NCI-H1105 (cell line): ENCODE measurements at regions not wholly inside any gene's neighbourhood (a gene's known extent, or its start where the extent isn't known, plus 50 kb on each side); places are given as distances from the start of the nearest gene placed in this dataset.

Experiments
- DNase-seq: peaks from one replicate; lab custom pipeline; 2025; lab: John Stamatoyannopoulos, UW

DNA sequence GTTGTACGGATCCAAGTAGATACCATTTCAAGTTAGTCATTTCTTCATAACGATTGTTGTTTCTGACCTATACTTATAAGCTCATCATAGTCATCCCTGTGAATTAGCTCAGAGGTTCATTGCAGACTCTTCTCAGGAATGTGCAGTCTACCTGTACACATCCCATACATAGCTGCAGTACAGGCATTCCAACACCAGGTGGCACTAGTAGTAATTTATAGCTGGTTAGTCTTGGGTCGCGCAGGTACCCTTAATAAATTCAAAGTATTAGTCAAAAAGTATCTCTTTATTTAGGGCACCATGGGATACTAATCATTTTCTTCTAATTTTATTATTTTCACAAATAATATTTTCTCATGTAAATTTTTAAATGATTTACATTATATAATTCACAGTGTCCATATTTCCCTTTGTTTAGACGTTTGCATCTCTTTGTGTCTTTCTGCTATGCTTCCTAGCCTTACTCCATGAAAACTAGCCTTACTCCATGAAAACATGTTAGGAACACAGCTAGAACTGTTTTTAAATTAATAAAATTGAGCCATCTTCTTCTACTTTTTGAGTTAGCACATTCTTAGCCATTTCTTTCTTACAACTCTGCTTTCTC is 128.6 kb upstream of the FAM83B start:
- DNase-seq, result peak; percentile 73

DNA sequence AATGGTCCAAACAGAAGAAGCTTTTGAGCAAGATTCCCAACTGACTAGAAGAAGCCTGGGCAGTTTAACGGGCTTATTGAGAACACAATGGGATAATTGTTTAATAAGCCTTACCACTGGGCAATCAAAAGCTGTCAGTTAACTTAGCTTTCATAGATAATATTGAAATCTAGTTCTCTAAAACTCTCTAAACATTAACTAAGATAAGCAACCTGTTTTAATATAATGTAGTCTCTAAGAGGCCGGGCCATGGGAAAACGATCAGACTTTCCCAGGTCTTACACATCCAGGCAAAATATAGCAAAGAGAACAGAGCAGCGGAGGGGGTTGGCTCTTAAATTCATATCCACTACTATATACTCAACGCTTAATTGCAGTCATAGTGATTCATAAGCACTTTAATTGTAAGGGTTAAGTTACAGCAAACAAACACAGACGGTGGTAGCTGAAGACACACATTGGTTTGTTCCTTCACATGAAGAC is 128.0 kb upstream of the FAM83B start:
- DNase-seq, result peak; percentile 92

DNA sequence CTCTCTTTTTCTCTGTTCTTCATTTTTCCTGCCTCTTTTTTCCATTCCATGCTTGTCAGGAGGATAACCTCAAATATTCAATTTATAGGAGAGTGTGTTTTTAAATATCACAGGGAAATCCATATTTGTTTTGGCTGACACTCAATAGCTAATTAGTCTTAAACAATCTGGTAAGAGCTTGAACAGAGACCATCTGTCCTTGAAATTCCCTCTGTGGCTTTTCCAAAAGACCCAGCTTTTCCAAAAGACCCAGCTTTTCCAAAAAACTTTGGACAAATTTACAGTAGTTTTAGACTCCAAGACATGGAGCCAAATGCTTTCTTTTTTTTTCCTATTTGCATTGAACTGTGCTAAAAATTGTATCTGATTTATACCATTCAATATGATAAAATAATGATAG is 127.4 kb upstream of the FAM83B start:
- DNase-seq, result peak; percentile 85

DNA sequence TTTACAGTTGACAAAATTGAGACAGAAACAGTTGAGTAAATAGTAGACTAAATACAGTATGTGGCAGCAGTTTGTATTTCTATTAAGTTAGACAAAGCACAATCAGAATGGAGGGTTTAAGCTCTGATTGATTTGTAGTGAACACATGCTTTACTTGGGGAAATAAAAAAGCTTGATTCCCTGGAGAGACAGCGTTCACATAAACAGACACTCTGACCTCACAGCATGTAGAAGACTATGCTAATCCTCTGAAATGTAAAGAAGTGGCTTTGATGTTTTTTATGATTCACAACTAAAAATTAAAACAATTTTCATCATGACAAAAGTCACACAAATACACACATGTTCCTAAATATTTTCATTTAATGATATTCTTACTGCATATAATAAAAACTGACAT is 126.9 kb upstream of the FAM83B start:
- peak; percentile 10 for DNase-seq

DNA sequence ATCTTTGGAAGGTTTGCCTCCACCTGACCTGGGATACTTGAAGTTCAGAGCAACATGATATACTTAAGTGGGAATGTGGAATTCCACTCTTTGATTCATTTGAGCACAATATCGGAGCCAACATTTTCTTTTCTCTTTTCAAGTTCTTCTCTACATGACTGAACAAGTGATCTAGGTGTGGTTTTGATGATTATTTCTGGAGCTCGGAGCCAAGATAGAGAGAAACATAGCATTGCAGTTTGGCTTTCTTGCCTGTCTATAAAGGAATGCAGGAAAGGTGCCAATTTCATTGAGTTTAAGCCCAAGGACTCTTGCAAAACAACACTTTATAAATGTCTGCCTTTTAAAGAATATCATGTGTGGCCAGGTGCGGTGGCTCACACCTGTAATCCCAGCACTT is 124.2 kb upstream of the FAM83B start:
- no peak for DNase-seq

DNA sequence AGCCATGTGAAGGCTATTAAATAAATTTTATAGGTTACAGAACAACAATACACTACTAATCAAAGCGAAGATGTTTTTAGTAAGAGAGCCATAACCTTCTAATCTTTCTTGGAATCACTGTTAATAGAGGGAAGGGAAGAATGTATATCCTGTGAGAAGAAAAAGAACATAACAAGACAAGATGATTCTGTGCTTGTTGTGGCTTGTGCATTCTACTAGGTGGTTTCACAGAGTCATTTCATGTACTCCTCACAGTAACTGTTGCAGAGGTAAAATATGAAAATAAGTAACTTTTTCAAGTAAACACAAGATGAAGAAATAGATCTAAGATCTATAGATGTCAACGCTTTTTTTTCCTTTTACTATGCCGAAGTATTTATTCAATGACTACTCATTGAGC is 116.9 kb upstream of the FAM83B start:
- DNase-seq, result no peak

DNA sequence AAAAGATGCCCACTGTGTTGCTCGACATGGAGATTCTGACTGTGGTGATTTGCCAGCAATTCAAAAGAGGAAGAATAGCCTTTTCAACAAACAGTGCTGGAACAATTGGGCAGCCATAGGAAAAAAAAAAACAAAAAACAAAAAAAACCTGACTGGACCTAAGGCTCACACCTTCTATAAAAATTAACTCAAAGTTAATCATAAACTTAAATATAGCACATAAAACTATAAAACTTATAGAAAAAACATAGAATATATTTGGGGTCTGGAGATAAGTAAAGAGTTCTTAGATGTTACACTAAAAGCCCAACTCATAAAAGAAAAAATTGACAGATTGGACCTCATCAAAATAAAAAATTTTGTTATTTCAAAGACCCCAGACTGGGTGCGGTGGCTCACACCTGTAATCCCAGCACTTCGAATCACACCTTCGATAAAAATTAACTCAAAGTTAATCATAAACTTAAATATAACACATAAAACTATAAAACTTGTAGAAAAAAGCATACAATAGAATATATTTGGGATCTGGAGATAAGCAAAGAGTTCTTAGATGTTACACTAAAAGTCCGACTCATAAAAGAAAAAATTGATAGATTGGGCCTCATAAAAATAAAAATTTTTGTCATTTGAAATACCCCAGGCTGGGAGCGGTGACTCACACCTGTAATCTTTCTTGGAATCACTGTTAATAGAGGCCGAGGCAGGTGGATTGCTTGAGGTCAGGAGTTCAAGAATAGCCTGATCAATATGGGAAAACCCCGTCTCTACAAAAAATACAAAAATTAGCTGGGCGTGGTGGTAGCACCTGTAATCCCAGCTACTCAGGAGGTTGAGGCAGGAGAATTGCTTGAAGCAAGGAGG is 115.6 kb upstream of the FAM83B start:
- no peak for DNase-seq

DNA sequence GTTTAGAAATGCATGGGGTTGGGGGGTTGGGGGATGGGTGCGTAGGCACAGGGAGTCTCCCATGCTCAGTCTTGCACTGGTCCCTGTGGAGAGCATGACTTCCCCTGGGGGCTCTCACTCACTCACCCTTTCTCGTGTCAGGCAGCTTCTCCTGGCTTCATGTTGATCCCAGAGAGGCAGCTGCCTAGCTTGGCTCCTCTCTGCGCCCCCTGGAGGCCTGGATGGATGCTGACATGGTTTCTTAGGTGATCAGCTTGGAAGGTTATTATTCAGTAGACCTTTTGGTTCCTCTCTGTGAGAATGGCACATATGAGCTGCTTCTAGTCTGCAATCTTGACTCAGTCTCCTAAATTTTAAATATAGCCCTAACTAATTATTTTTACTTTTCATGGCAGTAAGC is 109.3 kb upstream of the FAM83B start:
- DNase-seq, result no peak

DNA sequence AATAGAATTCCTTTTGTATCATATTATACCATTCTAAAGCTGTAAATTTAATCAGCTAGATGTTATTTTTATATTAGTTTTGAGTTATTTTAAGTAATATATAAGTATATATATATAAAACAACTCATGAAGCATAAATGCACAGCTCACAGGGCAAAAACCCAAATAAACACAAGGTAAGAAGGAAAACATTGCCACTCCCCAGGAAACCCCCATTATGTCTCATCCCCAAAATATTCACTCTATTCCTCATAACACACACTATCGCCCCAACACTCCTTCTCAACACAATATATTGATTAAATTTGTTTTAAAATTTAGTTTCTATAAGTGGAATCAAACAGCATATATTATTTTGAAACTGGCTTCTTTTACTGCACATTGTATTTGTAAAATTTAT is 98.6 kb upstream of the FAM83B start:
- no peak for DNase-seq

DNA sequence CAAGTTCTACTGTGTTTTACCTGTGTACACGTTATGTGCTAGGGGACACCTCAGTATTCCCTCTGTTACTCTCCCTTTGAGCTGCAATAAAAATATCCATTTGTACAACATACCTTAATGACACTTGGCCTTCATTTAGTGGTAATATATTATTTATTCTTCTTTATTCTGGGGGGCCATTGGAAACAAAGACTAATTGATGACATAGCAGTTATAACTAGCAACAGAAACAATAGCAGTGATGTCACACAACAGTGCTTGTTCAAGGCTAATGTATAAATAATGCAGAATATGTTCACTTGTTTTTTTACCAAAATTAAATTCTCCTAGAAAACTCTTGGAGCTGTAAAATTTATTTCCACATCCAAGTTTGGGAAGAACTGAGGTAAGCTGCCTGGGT is 92.2 kb upstream of the FAM83B start:
- no peak for DNase-seq

DNA sequence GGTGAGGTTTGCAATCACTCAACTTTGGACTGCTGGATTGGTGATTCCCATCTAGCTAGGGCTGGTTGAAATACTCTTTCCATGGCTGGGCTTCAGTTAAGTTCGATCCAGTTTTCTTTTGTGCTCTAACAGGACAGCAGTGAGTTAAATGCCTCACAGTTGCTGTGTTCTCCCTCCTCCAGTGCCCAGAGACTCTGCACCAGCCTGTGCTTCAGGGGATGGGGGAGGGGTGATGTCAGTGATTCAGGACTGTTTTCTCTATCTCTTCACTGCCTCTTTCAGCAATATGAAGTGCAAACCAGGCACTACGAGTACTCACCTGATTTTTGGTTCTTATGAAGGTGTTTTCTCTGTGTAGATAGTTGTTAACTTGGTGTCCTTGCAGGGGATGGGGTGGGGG is 88.2 kb upstream of the FAM83B start:
- DNase-seq, result no peak

DNA sequence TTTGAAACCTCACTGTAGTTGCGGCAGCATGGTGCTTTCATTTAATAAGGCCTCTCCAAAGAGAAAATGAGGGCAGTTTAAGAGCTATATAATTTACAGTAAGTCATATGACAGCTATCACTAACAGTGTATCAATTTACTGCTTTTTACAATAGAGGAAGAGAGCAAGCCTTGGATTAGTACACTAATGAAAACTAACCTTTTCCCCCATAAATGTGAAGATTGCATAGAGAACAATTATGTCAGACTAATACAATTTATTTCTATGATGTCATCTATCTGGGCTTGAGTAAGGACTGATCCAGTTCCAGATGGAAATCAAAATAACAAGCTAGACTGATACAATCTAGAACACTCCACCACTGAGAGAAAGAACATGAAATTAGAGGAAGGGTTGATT is 78.1 kb upstream of the FAM83B start:
- DNase-seq, result no peak

DNA sequence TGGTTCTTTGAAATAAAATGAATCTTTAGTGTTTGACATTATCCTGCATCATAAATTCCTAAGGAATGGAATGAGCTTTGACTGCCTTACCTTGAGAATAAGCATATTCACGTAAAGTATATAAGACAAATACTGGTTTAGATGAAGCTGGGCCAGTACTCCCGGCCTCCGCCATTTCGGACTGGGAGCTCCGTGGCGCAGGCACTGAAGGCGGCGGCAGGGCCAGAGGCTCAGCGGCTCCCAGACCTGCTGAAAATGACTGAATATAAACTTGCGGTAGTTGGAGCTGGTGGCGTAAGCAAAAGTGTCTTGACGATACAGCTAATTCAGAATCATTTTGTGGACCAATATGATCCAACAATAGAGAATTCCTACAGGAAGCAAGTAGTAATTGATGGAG is 76.2 kb upstream of the FAM83B start:
- DNase-seq, result no peak

DNA sequence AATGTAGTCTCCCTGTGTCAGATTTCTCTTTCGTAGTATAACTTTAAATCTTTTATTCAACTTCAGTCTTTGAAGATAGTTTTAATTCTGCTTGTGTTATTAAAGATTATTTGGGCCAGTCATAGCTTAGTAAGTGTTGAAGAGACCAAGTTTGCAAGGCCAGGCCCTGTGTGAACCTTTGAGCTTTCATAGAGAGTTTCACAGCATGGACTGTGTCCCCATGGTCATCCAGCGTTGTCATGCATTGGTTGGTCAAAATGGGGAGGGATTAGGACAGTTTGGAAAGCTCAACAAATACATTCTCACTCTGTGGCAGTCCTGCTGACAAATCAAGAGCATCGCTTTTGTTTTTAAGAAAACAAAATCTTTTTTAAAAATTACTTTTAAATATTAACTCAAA is 74.6 kb upstream of the FAM83B start:
- DNase-seq, result no peak

DNA sequence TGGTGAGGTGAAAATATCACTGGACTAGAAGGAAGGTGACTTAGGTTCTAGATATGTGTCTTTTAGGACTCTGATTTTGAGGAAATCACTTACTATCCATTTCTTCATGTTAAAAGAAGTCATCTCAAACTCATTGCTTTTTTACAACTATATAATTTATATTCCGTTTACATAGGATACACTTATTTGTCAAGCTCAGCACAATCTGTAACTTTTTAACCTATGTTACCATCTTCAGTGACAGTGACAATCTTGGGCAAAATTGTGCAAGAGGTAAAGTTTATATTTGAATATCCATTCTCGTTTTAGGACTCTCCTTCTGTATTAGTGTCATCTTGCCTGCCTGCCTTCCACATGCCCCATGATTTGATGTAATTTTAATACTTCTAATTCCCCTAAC is 74.0 kb upstream of the FAM83B start:
- DNase-seq, result no peak

DNA sequence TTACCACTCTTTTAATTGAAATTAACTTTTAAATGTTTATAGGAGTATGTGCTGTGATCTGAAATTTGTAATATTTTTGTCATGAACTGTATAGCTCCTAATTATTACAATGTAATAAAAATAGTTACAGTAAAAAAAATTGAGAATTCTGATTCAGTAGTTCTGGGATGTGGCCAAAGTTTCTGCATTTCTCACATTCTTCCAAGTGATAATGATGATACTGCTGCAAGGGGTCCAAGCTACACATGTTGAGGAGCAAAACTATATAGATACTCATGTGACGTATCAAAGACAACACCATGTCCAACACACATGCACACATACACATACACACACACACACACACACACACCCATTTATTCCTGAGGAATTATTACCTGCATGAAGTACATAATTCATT is 71.0 kb upstream of the FAM83B start:
- DNase-seq, result no peak

DNA sequence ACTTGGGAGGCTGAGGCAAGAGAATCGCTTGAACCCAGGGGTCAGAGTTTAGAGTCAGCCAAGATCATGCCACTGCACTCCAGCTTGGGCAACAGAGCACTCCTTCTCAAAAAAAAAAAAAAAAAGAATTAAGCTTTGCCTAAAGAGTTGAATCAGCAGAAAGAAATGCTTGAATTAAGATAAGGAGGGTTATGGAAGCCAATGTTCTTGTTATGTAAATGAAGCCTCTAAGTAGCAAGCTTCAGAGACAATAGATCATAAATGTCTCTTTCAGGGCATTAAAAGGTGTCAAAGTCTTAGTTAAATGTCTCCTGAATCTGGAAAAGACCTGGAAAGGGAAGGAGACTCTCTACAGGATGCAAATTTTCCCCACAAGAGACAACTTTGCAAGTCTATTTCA is 69.7 kb upstream of the FAM83B start:
- DNase-seq, result no peak

DNA sequence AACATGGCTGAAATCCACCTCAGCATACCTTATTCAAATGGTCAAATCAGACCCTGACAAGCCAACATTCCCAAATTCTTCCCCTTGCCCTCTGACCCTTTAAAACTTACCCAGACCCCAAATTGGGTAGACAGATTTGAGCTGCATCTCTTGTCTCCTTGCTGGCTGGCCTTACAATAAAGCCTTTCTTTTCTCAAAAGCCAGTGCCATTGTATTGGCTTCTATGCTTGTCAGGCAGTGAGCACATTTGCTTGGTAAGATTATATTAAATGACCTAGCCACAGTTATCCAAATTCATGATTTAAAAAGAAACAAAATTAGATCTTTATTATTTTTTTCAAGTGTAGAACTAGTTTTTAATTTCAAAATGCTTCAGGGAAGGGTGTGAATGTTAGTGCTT is 67.8 kb upstream of the FAM83B start:
- no peak for DNase-seq

DNA sequence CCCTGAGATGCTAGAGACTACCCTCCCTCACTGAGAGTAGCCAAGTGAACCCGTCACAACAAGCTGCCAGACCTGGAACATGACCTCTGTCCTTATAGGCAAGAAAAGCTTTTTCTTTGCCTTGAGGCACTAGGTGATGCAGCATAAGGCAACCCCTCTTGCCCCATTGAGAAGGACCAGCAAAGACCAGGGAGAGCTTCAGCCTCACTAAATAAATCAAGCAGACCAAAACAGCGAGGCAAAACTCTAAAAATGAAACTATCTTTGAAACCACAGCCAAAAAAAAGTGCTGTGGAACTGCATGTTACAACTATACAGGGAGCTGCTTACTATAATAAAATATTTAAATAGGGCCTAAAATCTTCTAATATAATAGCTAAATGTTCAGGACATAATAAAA is 62.6 kb upstream of the FAM83B start:
- DNase-seq, result no peak

DNA sequence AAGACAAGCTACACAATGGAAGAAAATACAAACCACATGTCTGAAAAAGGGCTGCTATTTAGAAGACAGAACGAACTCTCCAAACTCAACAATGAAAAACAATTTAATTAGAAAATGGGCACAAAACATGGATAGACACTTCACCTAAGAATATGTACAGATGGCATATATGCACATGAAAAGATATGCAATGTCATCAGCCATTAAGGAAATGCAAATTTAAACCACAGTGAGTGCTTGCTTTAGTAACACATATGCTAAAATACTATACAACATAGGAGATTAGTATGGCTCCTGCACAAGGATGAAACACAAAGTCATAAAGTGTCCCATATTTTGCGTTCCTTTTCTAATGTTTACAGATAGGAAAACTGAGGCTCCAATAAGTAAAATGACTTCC is 60.4 kb upstream of the FAM83B start:
- DNase-seq, result no peak

DNA sequence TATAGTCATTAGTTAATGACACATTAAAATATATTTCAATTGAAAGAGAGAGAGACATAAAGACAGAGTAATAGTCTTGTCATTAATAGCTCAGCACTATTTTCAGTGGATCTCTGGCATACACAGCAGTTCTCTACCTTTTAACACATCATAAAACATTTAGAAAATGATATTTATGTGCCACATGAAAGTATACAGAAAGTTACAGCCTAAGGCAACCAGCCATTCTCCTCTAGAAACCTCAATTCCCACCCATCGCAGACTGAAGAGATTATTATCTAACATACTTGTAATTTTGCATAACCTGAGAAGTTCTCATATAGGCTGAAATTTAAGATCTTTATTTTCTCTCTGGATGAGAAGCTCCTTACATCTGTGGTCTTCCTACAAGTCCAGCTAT is 58.7 kb upstream of the FAM83B start:
- no peak for DNase-seq
